Activated CD8-positive, alpha-beta T cell treated with anti-CD3 and anti-CD28 coated beads for 36 hours (primary cell): ENCODE measurements at regions not wholly inside any gene's neighbourhood (a gene's known extent, or its start where the extent isn't known, plus 50 kb on each side); places are given as distances from the start of the nearest gene placed in this dataset.

ENCODE experiments used
- ATAC-seq: fragments of 200-7000 bp; cut with Tn5 transposase; one replicate; pipeline ENCODE4 v1.10.0; 2021; ENCODE audit warnings: mild to moderate bottlenecking, moderate library complexity
- CTCF ChIA-PET: fragments of 350-600 bp; sonication (Branson Sonifier 250); formaldehyde crosslinking; loops from one replicate; lab custom pipeline; 2021; ENCODE audit warnings: antibody characterized with exemption; lab: Charles Lee
- POLR2A ChIA-PET: fragments of 350-600 bp; sonication (Branson Sonifier 250); formaldehyde crosslinking; loops from one replicate; lab custom pipeline; 2021; ENCODE audit warnings: antibody characterized with exemption; lab: Charles Lee
- DNase-seq: peaks from one replicate; pipeline ENCODE4 v3.0.0-alpha.2; 2020
- H3K27ac Mint-ChIP-seq: one replicate; pipeline ENCODE4 v1.8.0; 2021; ENCODE audit warnings: mild to moderate bottlenecking, mixed read lengths
- H3K27me3 Mint-ChIP-seq: one replicate; pipeline ENCODE4 v1.8.0; 2021; ENCODE audit warnings: mixed read lengths
- H3K36me3 Mint-ChIP-seq: one replicate; pipeline ENCODE4 v1.8.0; 2021; ENCODE audit warnings: low read depth, mixed read lengths
- H3K4me1 Mint-ChIP-seq: one replicate; pipeline ENCODE4 v1.8.0; 2021; ENCODE audit warnings: low read depth, mixed read lengths
- H3K4me3 Mint-ChIP-seq: one replicate; pipeline ENCODE4 v1.8.0; 2021; ENCODE audit warnings: mild to moderate bottlenecking, moderate library complexity, mixed read lengths
- H3K9me3 Mint-ChIP-seq: one replicate; pipeline ENCODE4 v1.8.0; 2021; ENCODE audit warnings: mixed read lengths
- CTCF ChIP-seq: fragments of 200-600 bp; IDR thresholded peaks from one replicate; pipeline ENCODE4 v1.8.0; 2022; ENCODE audit warnings: antibody characterized with exemption, mild to moderate bottlenecking
- intact Hi-C: fragments of 100-400 bp; cut with micrococcal nuclease; formaldehyde crosslinking; loops from one replicate; pipeline ENCODE4 v1.10.0; 2022

DNA sequence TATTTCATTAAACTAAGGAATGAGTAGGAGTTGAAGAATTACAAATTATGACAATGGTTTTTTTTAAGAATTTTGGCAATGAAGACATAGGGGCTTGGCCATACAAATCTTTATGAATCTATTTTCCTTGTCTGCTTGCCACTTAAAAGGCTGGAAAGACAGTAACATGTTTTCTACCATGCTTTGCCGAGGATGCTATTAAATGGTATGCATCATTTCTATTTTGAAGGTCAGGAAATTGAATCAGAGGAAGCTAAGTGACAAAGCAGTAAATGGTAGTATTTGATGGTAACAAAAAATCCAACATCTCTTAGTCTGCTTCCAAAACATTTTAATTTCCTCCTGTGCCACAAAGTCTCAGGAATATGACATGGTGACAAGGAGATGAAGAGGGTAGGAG is 287.2 kb downstream of the RFPL4B start:
- intact Hi-C loops, result no loop called here

GRCh38 chr6:112636650-112637262 is 289.6 kb downstream of the RFPL4B start:
- Mint-ChIP-seq H3K4me3 (no peak overlapping the region), H3K27me3 (no peaks in the 10 kb centered on the region)
- no peak for TF ChIP-seq CTCF

More for the DNA sequence above, 287.2 kb downstream of the RFPL4B start:
- H3K27ac Mint-ChIP-seq, result no peak overlapping the region
- H3K36me3 Mint-ChIP-seq, result no peaks in the 10 kb centered on the region
- CTCF ChIA-PET, result no interaction called here
- H3K9me3 Mint-ChIP-seq, result no peaks in the 10 kb centered on the region
- no peak overlapping the region for H3K4me3 Mint-ChIP-seq
- DNase-seq, result no peak
- no peaks in the 10 kb centered on the region for H3K27me3 Mint-ChIP-seq
- POLR2A ChIA-PET, result no interaction called here
- no peak for ATAC-seq
- no peak for TF ChIP-seq CTCF
- H3K4me1 Mint-ChIP-seq, result no peaks in the 10 kb centered on the region

GRCh38 chr6:112639391-112639831 is 292.3 kb downstream of the RFPL4B start:
- no peaks in the 10 kb centered on the region for H3K9me3 Mint-ChIP-seq
- TF ChIP-seq CTCF, result no peak
- ATAC-seq (no peak), DNase-seq (no peak)
- POLR2A ChIA-PET, result no interaction called here
- no peaks in the 10 kb centered on the region for H3K36me3 Mint-ChIP-seq
- H3K4me1 Mint-ChIP-seq, result no peaks in the 10 kb centered on the region
- CTCF ChIA-PET, result interaction anchor here (1.4 kb wide), 1 partner anchor 25 kb away, joined by 3 read pairs; no protein-coding TSS in a partner anchor
- intact Hi-C loops, result no loop called here
- H3K4me3 Mint-ChIP-seq, result no peak overlapping the region
- no peak overlapping the region for H3K27ac Mint-ChIP-seq
- no peaks in the 10 kb centered on the region for H3K27me3 Mint-ChIP-seq

More at GRCh38 chr6:112636650-112637262, 289.6 kb downstream of the RFPL4B start:
- no peak for ATAC-seq
- no peak for DNase-seq
- Mint-ChIP-seq H3K9me3 (no peaks in the 10 kb centered on the region), H3K4me1 (no peaks in the 10 kb centered on the region), H3K36me3 (no peaks in the 10 kb centered on the region), H3K27ac (no peak overlapping the region)
- CTCF ChIA-PET, result no interaction called here
- POLR2A ChIA-PET, result no interaction called here
- intact Hi-C loops, result no loop called here

DNA sequence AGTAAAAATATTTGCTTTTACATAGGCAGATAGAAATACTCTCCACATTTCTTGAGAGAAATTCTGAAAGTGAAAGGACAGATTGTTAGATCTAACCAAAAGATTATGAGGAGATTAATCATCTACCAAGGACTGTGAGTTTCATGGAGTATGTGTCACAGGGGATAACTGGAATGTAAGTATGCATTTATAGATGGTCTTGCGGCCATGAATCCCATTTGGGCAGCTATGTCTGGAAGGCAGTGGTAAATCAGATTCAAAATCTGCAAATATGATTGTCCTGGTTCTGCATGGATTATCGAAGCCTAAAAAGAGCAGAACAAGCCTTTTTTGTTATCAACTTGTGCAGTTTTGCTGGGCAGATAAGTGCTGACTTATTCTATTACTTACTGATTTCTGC is 293.8 kb downstream of the RFPL4B start:
- no peak for ATAC-seq
- POLR2A ChIA-PET, result no interaction called here

More for the DNA sequence above, 293.8 kb downstream of the RFPL4B start:
- no peak for TF ChIP-seq CTCF
- Mint-ChIP-seq H3K36me3 (no peaks in the 10 kb centered on the region), H3K4me1 (no peaks in the 10 kb centered on the region), H3K9me3 (no peaks in the 10 kb centered on the region), H3K4me3 (no peak overlapping the region), H3K27me3 (no peaks in the 10 kb centered on the region), H3K27ac (no peak overlapping the region)
- CTCF ChIA-PET, result no interaction called here
- no peak for DNase-seq
- intact Hi-C loops, result no loop called here
